SK-N-SH (cell line): ENCODE measurements at regions not wholly inside any gene's neighbourhood (a gene's known extent, or its start where the extent isn't known, plus 50 kb on each side); places are given as distances from the start of the nearest gene placed in this dataset.

Experiments
- CTCF ChIA-PET: fragments of 300-600, 350-600 bp; formaldehyde crosslinking; extraction: SDS; loops from one replicate; lab custom pipeline; 2021; lab: Yijun Ruan, JAX
- POLR2A ChIA-PET: fragments of 350-600 bp; sonication (Branson Sonifier 250); formaldehyde crosslinking; extraction: SDS; loops from one replicate; lab custom pipeline; 2020; ENCODE audit warnings: antibody characterized with exemption, inconsistent platforms; lab: Yijun Ruan, JAX
- DNase-seq: peaks from one replicate; pipeline ENCODE4 v3.0.0; 2012
- H2AFZ ChIP-seq: fragments of 200-600 bp; sonication (generic); 2 replicates; pipeline ENCODE4 v1.8.1; 2016; ENCODE audit warnings: antibody characterized with exemption, mild to moderate bottlenecking, low read depth
- H3F3A ChIP-seq: fragments of 200-600 bp; sonication (generic); replicated peaks from 2 replicates; pipeline ENCODE3; 2016; ENCODE audit warnings: antibody characterized with exemption, mild to moderate bottlenecking; ENCODE audit not compliant: insufficient read depth
- H3K27ac ChIP-seq, 2 experiments: fragments of 200-500 bp in 1 of 2; fragments of 200-600 bp in 1 of 2; sonication (Bioruptor generic) in 1 of 2; sonication (generic), shearing (Covaris generic) in 1 of 2; 2 replicates each; pipeline versions ENCODE4 v1.5.1 to v1.6.1; 2014 to 2016; ENCODE audit warnings: low read depth in 2 of 2, inconsistent platforms in 1 of 2, low read length in 1 of 2, mild to moderate bottlenecking in 1 of 2, mixed read lengths in 1 of 2
- H3K27me3 ChIP-seq: fragments of 200-600 bp; sonication (generic), shearing (Covaris generic); 2 replicates; pipeline ENCODE4 v1.6.1; 2016; ENCODE audit warnings: mixed run types; ENCODE audit not compliant: insufficient read depth
- H3K36me3 ChIP-seq, 2 experiments: fragments of 200-500 bp in 1 of 2; fragments of 200-600 bp in 1 of 2; sonication (Bioruptor generic) in 1 of 2; sonication (generic) in 1 of 2; replicated peaks in 1 of 2; 2 replicates each; pipeline versions ENCODE3 to v1.5.1; 2014 to 2016; ENCODE audit warnings: low read length in 1 of 2, mild to moderate bottlenecking in 1 of 2; ENCODE audit not compliant: insufficient read depth in 2 of 2, control insufficient read depth in 1 of 2
- H3K4me1 ChIP-seq, 2 experiments: fragments of 200-500 bp in 1 of 2; fragments of 200-600 bp in 1 of 2; sonication (Bioruptor generic) in 1 of 2; sonication (generic), shearing (Covaris generic) in 1 of 2; 2 replicates each; pipeline versions ENCODE4 v1.5.1 to v1.6.1; 2014 to 2016; ENCODE audit warnings: low read depth in 1 of 2, low read length in 1 of 2, mixed run types in 1 of 2; ENCODE audit not compliant: insufficient read depth in 2 of 2, control insufficient read depth in 1 of 2
- H3K4me2 ChIP-seq: fragments of 200-600 bp; sonication (generic), shearing (Covaris generic); 2 replicates; pipeline ENCODE4 v1.6.1; 2017; ENCODE audit warnings: mixed run types
- H3K4me3 ChIP-seq, 2 experiments: fragments of 200-500 bp in 1 of 2; fragments of 200-600 bp in 1 of 2; sonication (Bioruptor generic) in 1 of 2; sonication (generic), shearing (Covaris generic) in 1 of 2; 2 replicates each; pipeline versions ENCODE4 v1.5.1 to v1.8.1; 2014 to 2016; ENCODE audit warnings: low read depth in 2 of 2, inconsistent platforms in 1 of 2, low read length in 1 of 2, mild to moderate bottlenecking in 1 of 2, mixed read lengths in 1 of 2, moderate library complexity in 1 of 2
- H3K79me2 ChIP-seq: fragments of 200-600 bp; sonication (generic); 2 replicates; pipeline ENCODE4 v1.8.1; 2017; ENCODE audit warnings: mild to moderate bottlenecking; ENCODE audit not compliant: insufficient read depth
- H3K9ac ChIP-seq: fragments of 200-600 bp; sonication (generic); 2 replicates; pipeline ENCODE4 v1.6.1; 2017; ENCODE audit warnings: mixed run types
- H3K9me2 ChIP-seq: fragments of 200-600 bp; sonication (generic); 2 replicates; pipeline ENCODE4 v1.6.1; 2017; ENCODE audit warnings: mixed run types
- H3K9me3 ChIP-seq: fragments of 200-600 bp; sonication (generic); 2 replicates; pipeline ENCODE4 v1.6.1; 2017; ENCODE audit warnings: mixed run types, mild to moderate bottlenecking, moderate library complexity
- H4K20me1 ChIP-seq: fragments of 200-600 bp; sonication (generic); 2 replicates; pipeline ENCODE4 v1.6.1; 2017; ENCODE audit warnings: mild to moderate bottlenecking, mixed run types; ENCODE audit not compliant: insufficient read depth
- CHD2 ChIP-seq: fragments of 150-350 bp; IDR thresholded peaks from 2 replicates; pipeline ENCODE4 v1.6.1; 2018; ENCODE audit warnings: low read length; ENCODE audit not compliant: partially characterized antibody
- CTCF ChIP-seq: fragments of 200-600 bp; sonication (generic); IDR thresholded peaks from 2 replicates; pipeline ENCODE4 v1.6.1; 2017; ENCODE audit warnings: antibody characterized with exemption, mild to moderate bottlenecking, moderate library complexity
- EP300 ChIP-seq, 2 experiments: IDR thresholded peaks; 2 replicates each; pipeline versions ENCODE4 v1.4.0 to v1.6.1; 2012; ENCODE audit warnings: borderline replicate concordance in 1 of 2, low read depth in 1 of 2, low read length in 1 of 2
- FOXJ3 ChIP-seq: sonication (generic); formaldehyde crosslinking; IDR thresholded peaks from 2 replicates; pipeline ENCODE4 v1.5.1; 2020; ENCODE audit warnings: mild to moderate bottlenecking, missing genetic modification reagents
- GABPA ChIP-seq: IDR thresholded peaks from 2 replicates; pipeline ENCODE4 v1.4.0; 2012; ENCODE audit warnings: low read depth, mild to moderate bottlenecking
- GATA2 ChIP-seq: sonication (generic); formaldehyde crosslinking; IDR thresholded peaks from 2 replicates; pipeline ENCODE4 v1.5.0; 2020; ENCODE audit warnings: mild to moderate bottlenecking, missing genetic modification reagents
- JUND ChIP-seq: IDR thresholded peaks from 2 replicates; pipeline ENCODE4 v1.4.0; 2012
- MAX ChIP-seq: IDR thresholded peaks from 2 replicates; pipeline ENCODE4 v1.4.0; 2012; ENCODE audit warnings: low read depth
- PBX3 ChIP-seq: IDR thresholded peaks from 2 replicates; pipeline ENCODE4; 2012
- POLR2AphosphoS5 ChIP-seq: IDR thresholded peaks from 2 replicates; pipeline ENCODE4 v1.6.1; 2012; ENCODE audit warnings: low read depth, low read length
- RCOR1 ChIP-seq: fragments of 150-350 bp; IDR thresholded peaks from 2 replicates; pipeline ENCODE4 v1.6.1; 2017; ENCODE audit warnings: antibody characterized with exemption, low read length
- RFX5 ChIP-seq: IDR thresholded peaks from 2 replicates; pipeline ENCODE4 v1.6.1; 2012; ENCODE audit warnings: mild to moderate bottlenecking, improper control_type of control experiment, low read length
- RXRA ChIP-seq: IDR thresholded peaks from 2 replicates; pipeline ENCODE4 v1.4.0; 2012; ENCODE audit warnings: low read depth, mild to moderate bottlenecking, borderline replicate concordance
- SMC3 ChIP-seq: IDR thresholded peaks from 2 replicates; pipeline ENCODE4 v1.6.1; 2012; ENCODE audit warnings: low read depth, low read length, improper control_type of control experiment
- TAF1 ChIP-seq: IDR thresholded peaks from 2 replicates; pipeline ENCODE4 v1.6.1; 2012; ENCODE audit warnings: low read depth, mild to moderate bottlenecking, low read length, moderate library complexity, borderline replicate concordance
- TEAD4 ChIP-seq: IDR thresholded peaks from 2 replicates; pipeline ENCODE4 v1.4.0; 2012; ENCODE audit warnings: mild to moderate bottlenecking, borderline replicate concordance; ENCODE audit not compliant: insufficient read depth
- USF1 ChIP-seq: IDR thresholded peaks from 2 replicates; pipeline ENCODE4 v1.4.0; 2012; ENCODE audit warnings: low read depth, borderline replicate concordance
- ZBTB33 ChIP-seq: IDR thresholded peaks from 2 replicates; pipeline ENCODE4 v1.4.0; 2012; ENCODE audit warnings: low read depth, borderline replicate concordance
- WGBS: methylation state at CpG from one replicate; pipeline ENCODE4 v1.1.6; 2017; ENCODE audit warnings: low lambda C conversion rate; 5-methylcytosine and 5-hydroxymethylcytosine counted together

- Histone ChIP-seq H3K9ac (no peak overlapping the region), H3F3A (no peaks in the 10 kb centered on the region), H3K27me3 (no peaks in the 10 kb centered on the region), H3K4me2 (no peak overlapping the region), H4K20me1 (no peaks in the 10 kb centered on the region), H3K9me3 (no peaks in the 10 kb centered on the region), H3K4me1 (no peaks in the 10 kb centered on the region), H3K9me2 (no peaks in the 10 kb centered on the region), H3K4me3 (no peak overlapping the region), H3K36me3 (no peaks in the 10 kb centered on the region), H2AFZ (no peak overlapping the region), H3K79me2 (no peaks in the 10 kb centered on the region), H3K27ac (no peak overlapping the region)
- ChIA-PET CTCF (interaction anchor here (1.6 kb wide), 1 partner anchor 11 kb away, joined by 3 read pairs; no protein-coding TSS in a partner anchor), POLR2A (no interaction called here)
- no peak for DNase-seq
- TF ChIP-seq RCOR1 (no peak), JUND (no peak), PBX3 (no peak), CHD2 (no peak), RXRA (no peak), ZBTB33 (no peak), GABPA (no peak), GATA2 (no peak), TEAD4 (no peak), RFX5 (no peak), SMC3 (no peak)
Observed at GRCh38 chr2:163236553-163236952, 398.0 kb upstream of the KCNH7 start.

- CTCF ChIA-PET = no interaction called here
- WGBS = 54% methylated on average over 1 of the region's 1 CpG
Observed at GRCh38 chr2:163231666-163232065, 393.1 kb upstream of the KCNH7 start.

More at GRCh38 chr2:163231666-163232065, 393.1 kb upstream of the KCNH7 start:
- H3K79me2 ChIP-seq = no peaks in the 10 kb centered on the region
- no peak overlapping the region for H3K27ac ChIP-seq
- no peak overlapping the region for H3K4me3 ChIP-seq
- no peaks in the 10 kb centered on the region for H4K20me1 ChIP-seq
- no peak for DNase-seq
- H3K9ac ChIP-seq = no peak overlapping the region
- H3K36me3 ChIP-seq = no peaks in the 10 kb centered on the region
- H3K4me1 ChIP-seq = no peaks in the 10 kb centered on the region
- TF ChIP-seq EP300 (IDR thresholded peaks at IDR 0.05; ENCODE audit: borderline replicate concordance in 1 of 2, low read depth in 1 of 2, low read length in 1 of 2) = no peak
- TF ChIP-seq MAX = no peak
- TF ChIP-seq CTCF = no peak
- no peak for TF ChIP-seq RXRA
- TF ChIP-seq USF1 = no peak
- TF ChIP-seq TAF1 = no peak
- TF ChIP-seq FOXJ3 = no peak
- no peak for TF ChIP-seq GABPA
- TF ChIP-seq POLR2AphosphoS5 = no peak
- H3F3A ChIP-seq = no peaks in the 10 kb centered on the region
- no peaks in the 10 kb centered on the region for H3K9me2 ChIP-seq
- H3K4me2 ChIP-seq = no peak overlapping the region
- H3K27me3 ChIP-seq = no peaks in the 10 kb centered on the region
- POLR2A ChIA-PET = no interaction called here
- no peaks in the 10 kb centered on the region for H3K9me3 ChIP-seq
- no peak overlapping the region for H2AFZ ChIP-seq
